ENCODE measurements at regions not wholly inside any gene's neighbourhood (a gene's known extent, or its start where the extent isn't known, plus 50 kb on each side); places are given as distances from the start of the nearest gene placed in this dataset.

GRCh38 chr14:34931206-34931605, 51.6 kb upstream of the SRP54 start:
- DNase-seq (ENCODE audit: low read depth, low spot score) = no peak
- ChIA-PET CTCF (no interaction called here), POLR2A (no interaction called here)
- TF ChIP-seq CTCF (IDR thresholded peaks at IDR 0.05; ENCODE audit: insufficient read depth, low read length, missing control alignments) = no peak
- no peak overlapping the region for H3K4me3 ChIP-seq (ENCODE audit: low read depth, low read length)

DNA sequence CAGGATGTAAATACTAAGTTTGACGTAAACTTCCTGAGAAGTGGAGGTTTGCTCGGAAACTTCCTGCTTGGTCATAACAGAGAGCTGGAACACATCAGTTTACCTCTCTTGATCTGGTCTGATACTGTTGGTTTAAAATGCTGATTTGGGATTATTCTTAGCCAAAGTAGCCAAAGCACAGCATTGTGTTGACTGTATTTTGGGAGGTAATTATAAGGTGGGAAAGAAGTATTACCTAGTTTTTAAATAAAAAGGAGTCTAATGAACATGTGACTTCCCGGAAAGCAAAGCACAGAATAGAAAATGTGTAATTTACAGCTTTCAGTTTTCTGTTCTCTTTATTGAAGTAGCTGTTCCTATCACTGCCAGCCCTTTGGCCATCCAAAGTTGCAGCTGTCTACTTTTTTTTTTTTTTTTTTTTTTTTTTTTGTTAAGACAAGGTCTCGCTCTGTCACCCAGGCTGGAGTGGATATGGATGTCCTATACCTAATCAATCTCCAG, 52.2 kb upstream of the SRP54 start:
- POLR2A ChIA-PET = no interaction called here

DNA sequence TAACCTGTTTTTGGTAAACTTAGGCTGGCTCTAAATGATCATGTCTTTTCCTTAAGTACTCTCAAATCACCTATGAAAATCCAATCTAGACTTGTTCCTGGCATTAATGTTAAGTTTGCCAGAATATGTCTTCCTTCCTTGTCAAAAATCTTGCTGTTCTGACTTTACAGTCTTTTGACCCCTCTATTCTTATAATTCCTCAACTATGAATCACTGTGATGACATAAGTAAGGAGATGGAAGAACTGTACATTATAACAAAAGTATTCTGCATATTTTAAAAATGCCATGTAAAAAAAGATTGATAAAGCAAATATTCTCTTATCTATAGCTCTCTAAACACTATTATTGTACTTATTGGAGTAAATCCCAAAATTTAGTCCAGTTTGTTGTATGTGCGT, 51.4 kb upstream of the BAZ1A start:
- TF ChIP-seq CTCF (IDR thresholded peaks at IDR 0.05; ENCODE audit: insufficient read depth, low read length, missing control alignments) = no peak
- H3K4me3 ChIP-seq (ENCODE audit: low read depth, low read length) = no peak overlapping the region
- POLR2A ChIA-PET = no interaction called here
- CTCF ChIA-PET = no interaction called here
- no peak for DNase-seq (ENCODE audit: low read depth, low spot score)

More for the DNA sequence above, 52.2 kb upstream of the SRP54 start:
- no peak for TF ChIP-seq CTCF (IDR thresholded peaks at IDR 0.05; ENCODE audit: insufficient read depth, low read length, missing control alignments)
- CTCF ChIA-PET = interaction anchor here (0.9 kb wide), 1 partner anchor 12 kb away, joined by 4 read pairs; no protein-coding TSS in a partner anchor
- DNase-seq (ENCODE audit: low read depth, low spot score) = no peak
- no peak overlapping the region for H3K4me3 ChIP-seq (ENCODE audit: low read depth, low read length)
